Transverse colon (tissue), 4 donors: ENCODE measurements at regions not wholly inside any gene's neighbourhood (a gene's known extent, or its start where the extent isn't known, plus 50 kb on each side); places are given as distances from the start of the nearest gene placed in this dataset.

Experiments
- DNase-seq: peaks from one replicate; pipeline ENCODE4 v3.0.0-alpha.2; 2019
- H3K27ac ChIP-seq, 4 donors: fragments of 200-600 bp; sonication (generic); 2 replicates each; pipeline ENCODE4 v1.5.1; 2016 to 2018; ENCODE audit warnings: inconsistent platforms in 4 of 4
- H3K27me3 ChIP-seq: fragments of 200-600 bp; sonication (generic); 2 replicates; pipeline ENCODE4 v1.5.1; 2017; ENCODE audit warnings: inconsistent platforms
- H3K36me3 ChIP-seq, 4 donors: fragments of 200-600 bp; sonication (generic); 2 replicates each; pipeline ENCODE4 v1.5.1; 2017 to 2019; ENCODE audit warnings: inconsistent platforms in 4 of 4
- H3K4me1 ChIP-seq, 4 donors: fragments of 200-600 bp; sonication (generic); 2 replicates each; pipeline ENCODE4 v1.5.1; 2017 to 2020; ENCODE audit warnings: inconsistent platforms in 4 of 4
- H3K4me3 ChIP-seq, 4 donors: fragments of 200-600 bp; sonication (generic); 1 replicate in 1 of 4; 2 replicates in 3 of 4; pipeline versions ENCODE4 v1.5.1 to v1.6.1; 2017 to 2019; ENCODE audit warnings: inconsistent platforms in 4 of 4
- H3K9me3 ChIP-seq, 2 donors: fragments of 200-600 bp; sonication (generic); 2 replicates each; pipeline ENCODE4 v1.5.1; 2017 to 2019; ENCODE audit warnings: inconsistent platforms in 2 of 2
- EP300 ChIP-seq: sonication (generic); formaldehyde crosslinking; IDR thresholded peaks from one replicate; pipeline ENCODE4 v1.6.1; 2017; ENCODE audit warnings: antibody characterized with exemption, low read depth
- POLR2A ChIP-seq: fragments of 450-650 bp; IDR thresholded peaks from one replicate; pipeline ENCODE4 v1.6.1; 2016; ENCODE audit warnings: antibody characterized with exemption, mild to moderate bottlenecking, moderate library complexity
- POLR2AphosphoS5 ChIP-seq, 3 donors: sonication (generic); formaldehyde crosslinking; IDR thresholded peaks; one replicate each; pipeline ENCODE4 v1.6.1; 2016; ENCODE audit warnings: antibody characterized with exemption in 3 of 3
- WGBS, 2 donors: methylation state at CpG; one replicate each; pipeline ENCODE4 v1.1.5; 2018; ENCODE audit warnings: low coverage in 1 of 2; 5-methylcytosine and 5-hydroxymethylcytosine counted together
- in situ Hi-C, 4 donors: fragments of 200-750 bp; cut with MboI; loops; one replicate each; pipeline versions ENCODE4 v1.15.0 to v1.15.1; 2017; ENCODE audit warnings: low sequenced_read_pairs in 3 of 4, low pct_ligation_motif_present in 1 of 4, low pct_unique_long_range_greater_than_20kb in 1 of 4
- intact Hi-C: fragments of 100-400 bp; cut with DNase I; formaldehyde crosslinking; loops from one replicate; pipeline ENCODE4 v1.15.1; 2023; ENCODE audit warnings: low total_unique reads
- TF ChIP-seq, protein P1 (sequence below), 5 experiments: fragments of 200-600 bp in 3 of 5; fragments of 450-650 bp in 2 of 5; sonication (generic) in 3 of 5; IDR thresholded peaks; 1 replicate in 2 of 5; 2 replicates in 3 of 5; pipeline ENCODE4 v1.5.1; 2016 to 2017; ENCODE audit warnings: antibody characterized with exemption in 5 of 5, inconsistent platforms in 3 of 5, mild to moderate bottlenecking in 2 of 5, moderate library complexity in 1 of 5

DNA sequence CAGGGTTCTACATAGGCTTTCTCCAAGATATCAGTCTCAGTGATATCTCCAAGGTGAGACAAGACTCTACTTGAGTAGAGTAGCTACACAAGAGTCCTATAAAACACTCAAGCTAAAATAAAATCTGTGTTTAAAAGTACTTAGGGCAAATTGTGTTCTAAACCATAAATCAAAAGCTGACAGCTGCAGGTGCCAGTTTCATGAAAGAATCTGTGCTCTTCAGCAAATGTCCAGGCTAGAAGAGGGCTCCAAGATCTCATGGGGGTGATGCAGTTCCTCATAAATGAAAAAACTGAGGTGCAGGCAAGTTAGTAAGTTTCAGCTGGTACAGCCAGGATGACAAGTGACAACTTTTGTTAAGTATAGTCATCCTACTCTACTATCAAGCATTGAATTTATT lies 142.8 kb upstream of the TNPO1 start:
- H3K27me3 ChIP-seq: no peaks in the 10 kb centered on the region
- no peaks in the 10 kb centered on the region for H3K36me3 ChIP-seq
- H3K4me1 ChIP-seq: no peaks in the 10 kb centered on the region
- H3K4me3 ChIP-seq: no peak overlapping the region
- intact Hi-C loops (no loop called here), in situ Hi-C loops (no loop called here)
- no peak for DNase-seq
- TF ChIP-seq POLR2AphosphoS5 (IDR thresholded peaks at IDR 0.05) (no peak), POLR2A (no peak)
- TF ChIP-seq, protein P1, sequence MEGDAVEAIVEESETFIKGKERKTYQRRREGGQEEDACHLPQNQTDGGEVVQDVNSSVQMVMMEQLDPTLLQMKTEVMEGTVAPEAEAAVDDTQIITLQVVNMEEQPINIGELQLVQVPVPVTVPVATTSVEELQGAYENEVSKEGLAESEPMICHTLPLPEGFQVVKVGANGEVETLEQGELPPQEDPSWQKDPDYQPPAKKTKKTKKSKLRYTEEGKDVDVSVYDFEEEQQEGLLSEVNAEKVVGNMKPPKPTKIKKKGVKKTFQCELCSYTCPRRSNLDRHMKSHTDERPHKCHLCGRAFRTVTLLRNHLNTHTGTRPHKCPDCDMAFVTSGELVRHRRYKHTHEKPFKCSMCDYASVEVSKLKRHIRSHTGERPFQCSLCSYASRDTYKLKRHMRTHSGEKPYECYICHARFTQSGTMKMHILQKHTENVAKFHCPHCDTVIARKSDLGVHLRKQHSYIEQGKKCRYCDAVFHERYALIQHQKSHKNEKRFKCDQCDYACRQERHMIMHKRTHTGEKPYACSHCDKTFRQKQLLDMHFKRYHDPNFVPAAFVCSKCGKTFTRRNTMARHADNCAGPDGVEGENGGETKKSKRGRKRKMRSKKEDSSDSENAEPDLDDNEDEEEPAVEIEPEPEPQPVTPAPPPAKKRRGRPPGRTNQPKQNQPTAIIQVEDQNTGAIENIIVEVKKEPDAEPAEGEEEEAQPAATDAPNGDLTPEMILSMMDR (IDR thresholded peaks at IDR 0.05): no peak
- no peak overlapping the region for H3K27ac ChIP-seq
- no peaks in the 10 kb centered on the region for H3K9me3 ChIP-seq

DNA sequence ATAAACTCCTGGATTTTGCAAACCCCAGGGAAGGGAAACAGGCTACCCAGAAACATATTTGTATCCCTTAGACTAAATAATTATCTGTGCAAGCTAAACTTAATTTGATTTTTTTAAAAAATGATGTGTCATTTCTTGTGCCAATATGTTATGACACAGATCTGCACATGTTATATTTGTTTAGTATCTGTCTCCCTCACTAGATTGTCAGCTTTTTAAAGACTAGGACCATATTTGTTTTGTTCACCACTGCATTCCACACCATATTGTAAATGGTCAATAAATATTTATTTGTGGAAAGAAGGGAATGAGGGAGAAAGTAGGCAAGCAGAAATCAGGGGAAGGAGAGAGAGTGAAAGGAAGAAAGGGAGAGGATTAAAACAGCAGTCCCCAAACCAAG lies 143.3 kb upstream of the TNPO1 start:
- H3K4me1 ChIP-seq: no peaks in the 10 kb centered on the region
- TF ChIP-seq POLR2AphosphoS5 (IDR thresholded peaks at IDR 0.05) (no peak), POLR2A (no peak), EP300 (no peak)
- TF ChIP-seq, protein P1 (IDR thresholded peaks at IDR 0.05): no peak
- no peak for DNase-seq

GRCh38 chr5:72667708-72668107 lies 148.8 kb upstream of the TNPO1 start:
- TF ChIP-seq EP300: no peak
- TF ChIP-seq POLR2A: no peak
- no peak for TF ChIP-seq POLR2AphosphoS5 (IDR thresholded peaks at IDR 0.05)
- TF ChIP-seq, protein P1 (IDR thresholded peaks at IDR 0.05): no peak
- Histone ChIP-seq H3K27me3 (no peaks in the 10 kb centered on the region), H3K4me1 (no peaks in the 10 kb centered on the region), H3K9me3 (no peaks in the 10 kb centered on the region), H3K27ac (no peak overlapping the region), H3K36me3 (no peaks in the 10 kb centered on the region), H3K4me3 (no peak overlapping the region)
- DNase-seq: no peak
- in situ Hi-C loops: no loop called here
- WGBS, 2 donors: 93 to 100% methylated on average over 1 of the region's 1 CpG
- intact Hi-C loops: no loop called here

More for the DNA sequence above, 143.3 kb upstream of the TNPO1 start:
- Histone ChIP-seq H3K9me3 (no peaks in the 10 kb centered on the region), H3K27me3 (no peaks in the 10 kb centered on the region), H3K27ac (no peak overlapping the region), H3K4me3 (no peak overlapping the region), H3K36me3 (no peaks in the 10 kb centered on the region)
- intact Hi-C loops: no loop called here
- in situ Hi-C loops: no loop called here

GRCh38 chr5:72662936-72663335 lies 153.5 kb upstream of the TNPO1 start:
- no peak for DNase-seq

More at GRCh38 chr5:72662936-72663335, 153.5 kb upstream of the TNPO1 start:
- H3K4me1 ChIP-seq: no peaks in the 10 kb centered on the region
- no peaks in the 10 kb centered on the region for H3K36me3 ChIP-seq
- no peaks in the 10 kb centered on the region for H3K27me3 ChIP-seq
- WGBS, 2 donors: 80 to 92% methylated on average over 2 to 7 of the region's 7 CpGs
- H3K27ac ChIP-seq: no peak overlapping the region
- H3K4me3 ChIP-seq: no peak overlapping the region
- intact Hi-C loops: no loop called here
- H3K9me3 ChIP-seq: no peaks in the 10 kb centered on the region
- TF ChIP-seq POLR2AphosphoS5 (IDR thresholded peaks at IDR 0.05) (no peak), EP300 (no peak), POLR2A (no peak)
- TF ChIP-seq, protein P1 (IDR thresholded peaks at IDR 0.05): no peak
- in situ Hi-C loops: no loop called here
